SKM-1 treated with dmso at 0.1 percent for 144 hours (cell line): ENCODE measurements at regions not wholly inside any gene's neighbourhood (a gene's known extent, or its start where the extent isn't known, plus 50 kb on each side); places are given as distances from the start of the nearest gene placed in this dataset.
"Not testable (repeated sequence)": the region's sequence is repeated elsewhere in the genome, so short reads cannot be mapped to it uniquely, and the experiment has no call there.

Experiments used
- DNase-seq: peaks from one replicate; lab custom pipeline; 2025; ENCODE audit not compliant: unreplicated experiment; lab: John Stamatoyannopoulos, UW

DNA sequence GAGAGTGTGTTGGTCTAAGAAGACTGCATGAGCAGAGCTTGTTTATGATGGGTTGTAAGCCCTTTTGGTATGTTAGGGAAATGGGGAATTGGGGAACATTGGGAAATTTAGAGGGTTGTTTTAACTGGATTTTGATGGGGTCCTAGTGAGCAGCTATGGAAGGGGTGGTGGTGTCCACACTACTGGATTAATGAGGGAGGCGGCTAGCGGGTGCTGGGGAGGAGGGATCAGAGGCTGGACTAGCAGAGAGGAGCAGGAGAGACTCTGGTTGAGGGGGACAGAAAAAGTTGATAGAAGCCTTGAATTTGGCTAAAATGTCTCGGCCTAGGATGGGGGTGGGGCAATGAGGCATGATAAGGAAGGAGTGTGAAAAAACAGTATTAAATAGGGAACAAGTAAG, 1369.1 kb downstream of the UQCRFS1 start:
- no peak for DNase-seq

DNA sequence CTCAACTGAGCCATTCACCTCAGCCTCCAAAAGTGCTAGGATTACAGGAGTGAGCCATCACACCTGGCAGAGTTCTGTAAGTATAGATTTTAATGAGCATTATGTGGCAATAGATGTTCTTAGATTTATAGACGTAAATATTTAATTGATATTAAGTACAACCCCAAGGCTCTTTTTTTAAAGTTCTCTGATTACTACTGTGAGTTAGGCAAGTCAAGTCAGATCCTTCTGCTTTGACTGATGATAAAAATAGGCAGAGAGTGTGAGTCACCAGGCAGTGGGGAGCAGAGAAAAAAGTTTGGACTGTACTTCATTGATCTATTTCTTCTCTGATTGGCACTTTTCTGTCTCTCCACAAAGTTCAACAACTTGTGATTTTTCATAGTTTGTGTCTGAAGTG, 1379.9 kb downstream of the UQCRFS1 start:
- DNase-seq: no peak

DNA sequence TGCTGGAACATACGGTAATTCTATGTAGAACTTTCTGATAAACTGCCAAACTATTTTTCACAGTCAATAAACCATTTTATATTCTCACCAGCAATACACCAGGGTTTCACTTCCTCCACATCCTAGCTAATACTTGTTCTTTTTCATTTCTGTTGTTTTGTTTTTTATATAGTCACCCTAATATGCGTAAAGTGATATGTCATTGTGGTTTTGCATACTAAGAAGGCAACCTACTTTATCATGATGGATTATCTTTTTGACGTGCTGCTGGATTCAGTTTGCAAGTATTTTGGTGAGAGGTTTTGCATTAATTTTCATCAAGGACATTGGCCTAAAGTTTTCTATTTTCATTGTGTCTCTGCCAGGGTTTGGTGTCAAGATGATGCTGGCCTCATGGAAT, 1384.1 kb downstream of the UQCRFS1 start:
- no peak for DNase-seq

DNA sequence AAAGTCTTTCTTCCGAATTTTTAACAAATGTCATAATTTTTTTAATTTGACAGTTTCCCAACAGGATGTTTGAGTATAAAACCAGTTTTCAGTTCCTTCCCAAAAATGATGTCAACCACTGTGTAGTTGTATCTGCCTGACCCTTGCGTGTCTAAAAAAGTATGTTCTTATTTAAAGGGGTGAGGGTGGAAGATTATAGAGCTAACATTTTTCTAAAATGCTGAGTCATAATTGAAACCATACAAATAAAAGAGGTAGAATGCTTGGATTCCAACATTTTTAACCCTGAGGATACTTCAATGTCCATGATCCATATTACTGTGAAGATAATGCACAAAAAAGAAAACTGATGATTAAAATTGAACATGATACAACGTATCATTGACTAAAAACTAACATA, 1388.8 kb downstream of the UQCRFS1 start:
- DNase-seq: no peak

DNA sequence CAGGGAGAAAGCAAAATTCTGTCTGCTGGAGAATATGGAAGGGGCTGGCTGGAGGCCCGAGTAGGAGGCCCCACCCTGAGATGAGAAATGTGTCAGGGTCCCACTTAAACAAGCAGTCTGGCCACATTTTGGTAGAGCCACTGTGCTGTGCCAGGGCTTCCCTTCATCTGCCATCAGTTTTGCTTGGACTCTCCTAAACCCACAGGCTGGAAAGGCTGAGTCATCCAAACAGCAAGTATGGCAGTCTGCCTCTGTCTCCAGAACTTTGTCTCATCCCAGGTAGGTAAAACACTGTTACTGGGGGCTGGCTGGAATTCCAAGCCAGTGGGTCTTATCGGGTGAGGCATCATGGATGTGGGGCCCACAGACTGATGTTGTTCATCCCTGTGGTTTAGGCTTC, 1390.6 kb downstream of the UQCRFS1 start:
- no peak for DNase-seq

DNA sequence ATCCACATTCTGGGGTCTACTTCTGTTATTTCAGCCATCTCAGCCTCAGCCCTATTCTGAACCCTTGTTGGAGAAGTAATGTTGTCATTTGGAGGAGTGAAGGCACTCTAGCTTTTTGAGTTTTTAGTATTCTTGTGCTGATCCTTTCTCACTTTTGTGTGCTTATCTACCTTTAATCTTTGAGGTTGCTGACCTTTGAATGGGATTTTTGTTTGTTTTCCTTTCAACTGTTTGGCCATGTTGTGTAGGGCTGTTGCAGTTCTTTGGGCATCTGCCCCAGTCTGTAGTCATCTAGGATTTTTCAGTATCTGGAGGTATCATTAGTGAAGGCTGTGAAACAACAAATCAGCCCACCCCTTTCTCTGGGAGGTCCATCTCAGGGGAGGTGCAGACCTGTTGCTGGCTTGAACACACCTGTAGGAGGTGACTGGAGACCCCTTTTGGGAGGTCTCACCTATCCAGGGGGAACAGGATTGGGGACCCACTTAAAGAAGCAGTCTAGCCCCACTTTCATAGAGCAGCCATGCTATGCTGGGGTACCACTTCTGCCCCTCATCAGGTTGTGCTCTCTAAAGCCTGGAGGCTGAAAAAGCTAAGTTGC, 1391.4 kb downstream of the UQCRFS1 start:
- DNase-seq: no peak

DNA sequence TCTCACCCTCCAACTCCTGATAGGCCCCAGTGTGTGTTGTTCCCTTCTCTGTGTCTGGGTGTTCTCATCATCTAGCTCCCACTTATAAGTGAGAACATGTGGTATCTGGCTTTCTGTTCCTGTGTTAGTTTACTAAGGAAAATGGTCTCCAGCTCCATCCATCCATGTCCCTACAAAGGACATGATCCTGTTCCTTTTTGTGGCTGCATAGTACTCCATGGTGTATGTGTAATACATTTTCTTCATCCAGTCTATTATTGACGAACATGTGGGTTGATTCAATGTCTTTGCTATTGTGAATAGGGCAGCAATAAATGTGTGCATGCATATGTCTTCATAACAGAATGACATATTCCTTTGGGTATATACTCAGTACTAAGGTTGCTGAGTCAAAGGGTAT, 1397.0 kb downstream of the UQCRFS1 start:
- no peak for DNase-seq

DNA sequence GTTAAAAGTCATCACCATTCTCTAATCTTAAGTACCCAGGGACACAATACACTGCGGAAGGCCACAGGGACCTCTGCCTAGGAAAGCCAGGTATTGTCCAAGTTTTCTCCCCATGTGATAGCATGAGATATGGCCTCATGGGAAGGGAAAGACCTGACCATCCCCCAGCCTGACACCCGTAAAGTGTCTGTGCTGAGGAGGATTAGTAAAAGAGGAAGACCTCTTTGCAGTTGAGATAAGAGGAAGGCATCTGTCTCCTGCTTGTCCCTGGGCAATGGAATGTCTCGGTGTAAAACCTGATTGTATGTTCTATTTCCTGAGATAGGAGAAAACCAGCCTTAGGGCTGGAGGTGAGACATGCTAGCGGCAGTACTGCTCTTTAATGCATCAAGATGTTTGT, 1398.1 kb downstream of the UQCRFS1 start:
- not testable (repeated sequence) for DNase-seq

DNA sequence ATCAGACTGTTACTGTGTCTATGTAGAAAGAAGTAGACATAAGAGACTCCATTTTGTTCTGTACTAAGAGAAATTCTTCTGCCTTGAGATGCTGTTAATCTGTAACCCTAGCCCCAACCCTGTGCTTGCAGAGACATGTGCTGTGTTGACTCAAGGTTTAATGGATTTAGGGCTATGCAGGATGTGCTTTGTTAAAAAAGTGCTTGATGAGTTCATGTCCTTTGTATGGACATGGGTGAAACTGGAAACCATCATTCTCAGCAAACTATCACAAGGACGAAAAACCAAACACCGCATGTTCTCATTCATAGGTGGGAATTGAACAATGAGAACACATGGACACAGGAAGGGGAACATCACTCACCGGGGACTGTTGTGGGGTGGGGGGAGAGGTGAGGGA, 1398.7 kb downstream of the UQCRFS1 start:
- DNase-seq: not testable (repeated sequence)

DNA sequence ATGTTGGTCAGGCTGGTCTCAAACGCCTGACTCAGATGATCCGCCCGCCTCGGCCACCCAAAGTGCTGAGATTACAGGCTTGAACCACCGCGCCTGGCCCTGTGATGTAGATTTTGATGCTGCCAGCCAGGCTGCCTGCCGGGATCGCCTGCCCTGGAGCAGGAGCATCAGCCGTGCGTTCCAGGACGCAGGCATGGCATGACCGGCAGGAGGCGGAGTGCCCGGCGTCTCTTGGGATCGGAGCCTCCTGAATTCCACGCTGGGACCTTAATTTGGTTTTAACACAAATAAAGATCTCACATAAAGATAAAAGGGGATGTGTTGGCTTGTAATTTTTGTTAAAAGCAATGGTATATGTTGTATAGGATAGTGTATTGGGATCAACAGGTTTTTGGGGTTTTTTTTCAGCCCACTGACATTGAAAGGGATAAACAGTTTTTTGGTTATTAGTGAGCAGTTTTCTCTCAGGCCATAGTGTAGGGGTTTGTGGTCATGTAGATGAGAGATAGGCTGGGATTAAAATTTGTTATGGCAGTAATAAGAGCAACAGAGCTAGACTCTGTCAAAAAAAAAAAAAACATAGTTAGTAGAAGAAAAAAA, 1406.4 kb downstream of the UQCRFS1 start:
- no peak for DNase-seq

DNA sequence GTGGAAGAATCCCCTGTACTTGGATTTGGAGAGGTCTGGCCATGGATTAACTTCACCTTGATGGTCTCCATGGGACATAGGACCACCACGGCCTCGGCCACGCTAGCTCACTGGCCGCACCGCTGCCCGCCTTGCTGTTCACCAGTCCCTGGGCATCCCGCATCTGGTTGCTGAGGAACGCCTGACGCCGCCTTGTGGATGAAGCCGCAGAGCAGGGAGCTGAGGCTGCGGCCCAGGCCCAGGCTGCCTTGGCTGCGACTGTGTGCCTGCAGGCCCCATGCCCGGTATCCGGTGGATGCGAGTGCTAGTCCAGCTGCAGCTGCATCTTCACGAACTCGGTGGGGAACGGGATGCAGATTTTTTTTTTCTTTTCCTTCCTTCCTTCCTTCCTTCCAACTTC, 1407.1 kb downstream of the UQCRFS1 start:
- DNase-seq: no peak

DNA sequence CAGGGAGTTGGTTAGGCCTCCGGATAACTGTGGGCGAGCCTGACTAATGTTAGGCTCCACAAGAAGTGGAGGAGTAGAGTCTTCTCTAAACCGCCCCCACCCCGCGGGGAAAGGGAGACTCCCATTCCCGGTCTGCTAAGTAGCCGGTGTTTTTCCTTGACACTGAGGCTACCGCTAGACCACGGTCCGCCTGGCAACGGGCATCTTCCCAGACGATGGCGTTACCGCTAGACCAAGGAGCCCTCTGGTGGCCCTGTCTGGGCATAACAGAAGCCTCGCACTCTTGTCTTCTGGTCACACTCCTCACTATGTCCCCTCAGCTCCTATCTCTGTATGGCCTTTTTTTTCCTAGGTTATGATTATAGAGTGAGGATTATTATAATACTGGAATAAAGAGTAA, 1410.7 kb downstream of the UQCRFS1 start:
- not testable (repeated sequence) for DNase-seq

DNA sequence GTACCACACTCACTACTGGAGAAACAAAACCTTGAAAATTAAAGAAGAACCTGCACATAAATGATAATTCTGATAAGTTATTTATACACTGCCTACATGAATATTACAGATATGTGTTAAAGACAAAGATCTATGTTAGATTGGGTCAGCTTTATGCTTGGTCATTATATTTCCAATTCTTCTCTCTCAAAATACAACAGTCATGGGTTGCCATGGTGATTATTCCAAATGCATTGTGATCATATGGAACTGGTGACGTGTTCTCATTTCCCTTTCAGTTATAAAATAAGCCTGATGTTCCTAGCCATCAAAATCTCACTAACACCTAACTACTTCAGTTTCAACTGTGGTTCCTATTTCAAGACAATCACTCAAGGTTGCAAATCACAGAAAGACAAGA, 1416.4 kb downstream of the UQCRFS1 start:
- no peak for DNase-seq

DNA sequence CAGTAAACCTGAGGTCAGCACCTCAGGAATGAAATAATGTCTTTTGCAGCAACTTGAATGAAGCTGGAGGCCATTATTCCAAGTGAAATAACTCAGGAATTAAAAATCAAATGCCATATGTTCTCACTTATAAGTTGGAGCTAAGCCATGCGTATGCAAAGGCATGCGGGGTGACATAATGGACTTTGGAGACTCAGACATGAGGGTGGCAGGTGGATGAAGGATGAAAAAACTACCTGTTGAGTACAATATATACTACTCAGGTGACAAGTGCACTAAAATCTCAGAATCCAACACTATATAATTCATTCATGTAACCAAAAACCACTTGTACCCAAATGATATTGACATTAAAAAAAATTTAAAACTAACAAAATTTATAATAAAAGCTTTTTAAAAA, 1416.9 kb downstream of the UQCRFS1 start:
- no peak for DNase-seq

DNA sequence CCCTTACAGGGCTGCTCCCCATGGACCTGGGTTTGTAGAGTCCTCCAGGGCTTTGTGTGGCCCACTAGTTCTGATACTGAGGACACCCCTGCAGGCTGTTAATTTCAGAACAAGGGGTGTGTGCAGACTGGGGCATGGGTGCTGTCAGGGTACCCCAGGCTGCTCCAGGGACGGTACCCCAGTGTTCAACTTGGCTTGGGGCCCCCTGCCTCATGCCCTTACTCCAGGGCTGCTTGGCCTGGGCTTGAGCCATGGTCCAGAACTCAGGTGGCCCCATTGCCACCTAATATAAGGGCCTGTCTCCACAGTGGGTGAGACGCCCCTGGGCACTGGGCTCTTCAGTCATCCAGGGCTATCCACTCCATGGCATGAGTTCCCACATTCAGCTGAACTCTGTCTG, 1417.6 kb downstream of the UQCRFS1 start:
- no peak for DNase-seq

DNA sequence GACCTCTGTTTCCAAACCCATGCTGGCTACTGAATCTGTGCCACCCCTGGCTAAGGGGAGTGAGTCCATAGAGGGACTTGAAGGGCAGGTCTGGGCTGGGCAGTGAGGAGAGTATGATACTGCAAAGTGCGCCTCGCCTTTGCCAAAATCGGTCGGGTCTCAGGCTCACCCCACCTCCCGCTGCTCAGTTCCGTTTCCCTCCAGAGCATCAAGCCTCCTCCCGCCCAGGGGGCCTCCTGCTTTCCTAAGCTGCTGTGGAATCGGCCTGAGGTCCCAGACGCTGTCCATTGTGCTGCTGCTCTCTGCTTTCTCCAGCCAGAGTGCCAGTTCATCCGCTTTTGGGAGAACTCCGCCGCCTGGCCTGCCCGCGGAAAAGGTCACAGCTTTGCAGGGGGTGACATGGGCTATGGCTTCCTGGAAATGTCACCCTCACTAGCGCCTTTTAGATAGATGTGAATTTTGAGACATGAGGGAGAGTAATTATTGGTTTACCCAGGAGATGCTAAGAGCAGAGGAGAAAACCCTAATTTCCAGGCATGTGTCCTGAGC, 1418.4 kb downstream of the UQCRFS1 start:
- DNase-seq: no peak

DNA sequence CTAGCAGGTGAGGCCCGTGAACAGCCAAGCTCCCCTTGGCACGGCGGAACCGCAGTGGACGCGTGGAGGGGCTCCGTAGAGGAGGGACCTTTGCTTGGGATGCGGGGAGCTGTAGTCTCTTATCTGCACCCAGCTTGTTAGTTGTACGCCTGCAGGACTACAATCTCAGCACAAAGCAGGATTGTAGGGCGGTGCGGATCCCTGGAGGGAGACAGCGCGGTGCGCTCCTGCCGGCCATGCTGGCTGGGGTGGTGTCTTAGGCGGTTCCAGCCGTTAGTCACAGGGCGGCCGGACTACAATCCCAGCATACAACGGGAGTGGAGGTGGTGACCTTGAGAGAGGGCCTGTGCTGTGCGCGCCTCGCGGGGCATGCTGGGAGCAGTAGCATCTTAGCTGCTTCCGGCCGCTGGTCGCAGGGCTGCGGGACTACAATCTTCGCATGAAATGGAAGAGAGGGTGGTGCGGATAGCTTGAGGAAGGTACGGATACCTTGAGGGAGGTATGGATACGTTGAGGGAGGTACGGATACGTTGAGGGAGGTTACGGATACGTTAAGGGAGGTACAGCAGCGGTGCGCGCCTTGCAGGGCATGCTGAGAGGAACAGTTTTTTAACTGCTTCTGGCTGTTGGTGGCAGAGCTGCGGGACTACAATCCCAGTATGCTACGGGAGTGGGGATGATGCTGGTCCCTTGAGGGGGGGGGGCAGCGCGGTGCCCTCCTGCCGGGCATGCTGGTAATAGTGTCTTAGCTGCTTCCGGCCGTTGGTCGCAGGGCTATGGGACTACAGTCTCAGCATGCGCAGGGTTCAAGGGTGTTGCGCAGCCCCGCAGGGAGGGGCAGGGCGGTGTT, 1419.1 kb downstream of the UQCRFS1 start:
- peak; percentile 94 for DNase-seq

DNA sequence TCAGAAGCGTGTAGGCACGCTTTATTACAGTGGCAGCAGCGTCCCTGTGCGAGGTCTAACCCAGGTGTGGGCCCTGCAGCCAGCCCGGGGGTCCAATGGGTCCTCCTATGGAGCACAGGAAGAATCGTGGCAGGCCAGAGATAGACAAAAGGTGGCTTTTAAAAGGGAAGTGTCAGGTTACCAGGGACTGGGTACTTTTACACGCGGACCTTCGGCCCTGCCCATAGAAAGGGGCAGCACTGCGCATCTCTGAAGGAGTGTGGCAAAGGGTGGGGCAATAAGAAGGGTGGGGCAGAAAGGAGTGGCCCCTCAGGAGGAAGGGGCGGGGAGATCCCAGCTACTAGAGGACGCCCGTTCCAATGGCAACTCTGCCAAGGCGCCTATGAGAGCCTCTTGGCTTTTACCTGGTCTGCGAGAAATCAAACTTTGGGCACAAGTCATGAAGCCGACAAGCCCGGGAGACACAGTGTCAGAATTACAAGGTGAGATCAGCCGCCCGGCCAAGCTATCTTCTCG, 1419.8 kb downstream of the UQCRFS1 start:
- peak; percentile 91 for DNase-seq

DNA sequence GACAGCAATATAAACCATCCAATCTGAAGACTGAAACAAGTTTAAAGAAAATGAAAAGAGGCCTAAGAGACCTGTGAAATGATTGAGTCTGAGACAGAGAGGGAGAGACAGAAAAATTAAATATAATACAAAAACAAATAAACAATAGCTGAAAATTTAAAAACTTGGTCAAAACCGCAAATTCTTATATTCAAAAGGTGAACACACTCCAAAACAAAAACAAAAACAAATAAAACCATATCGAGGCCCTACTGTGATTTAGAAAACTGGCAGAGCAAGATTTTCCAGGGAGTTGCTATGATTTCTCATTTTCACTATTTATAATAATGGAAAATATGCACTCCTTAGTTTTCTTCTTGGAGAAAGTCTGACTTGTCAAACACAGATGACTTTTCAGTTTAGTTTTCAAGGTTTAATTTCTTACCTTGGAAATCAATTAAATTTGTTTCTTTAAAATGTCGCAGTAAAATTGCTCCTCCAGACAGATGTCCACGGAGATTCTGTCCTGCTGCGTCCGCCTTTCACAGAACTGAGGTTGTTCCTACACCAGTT, 1420.3 kb downstream of the UQCRFS1 start:
- DNase-seq: no peak

DNA sequence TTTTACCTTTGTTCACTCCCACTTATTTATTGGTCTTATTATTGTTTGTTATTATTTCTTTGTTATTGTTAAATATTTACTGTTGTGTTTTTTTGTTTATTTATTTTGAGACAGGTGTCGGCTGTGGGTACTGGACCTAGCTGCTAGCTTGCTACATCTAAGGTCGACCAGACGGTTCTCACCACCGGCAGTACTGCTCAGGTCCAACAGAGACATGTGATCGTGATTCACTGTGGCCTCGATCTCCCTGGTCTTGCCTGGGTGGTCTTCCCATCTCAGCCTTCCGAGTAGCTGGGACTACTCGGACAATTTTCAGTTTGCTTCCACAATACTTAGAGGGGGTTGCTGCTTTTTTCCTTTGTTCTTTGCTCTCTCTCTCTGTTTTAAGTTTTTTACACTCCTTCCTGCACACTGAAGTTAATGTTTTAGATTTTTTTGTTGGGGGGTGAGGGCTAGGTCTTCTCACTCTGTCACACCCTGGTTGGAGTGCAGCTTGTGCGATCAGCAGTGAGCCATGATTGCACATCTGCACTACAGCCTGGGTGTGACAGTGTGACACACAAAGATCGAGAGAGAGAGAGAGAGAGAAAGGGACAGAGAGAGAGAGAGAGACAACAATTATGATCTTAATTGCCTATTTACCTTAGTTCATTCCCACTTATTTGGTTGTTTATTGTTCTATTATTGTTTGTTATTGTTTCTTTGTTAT, 1432.4 kb downstream of the UQCRFS1 start:
- DNase-seq: peak; percentile 49

DNA sequence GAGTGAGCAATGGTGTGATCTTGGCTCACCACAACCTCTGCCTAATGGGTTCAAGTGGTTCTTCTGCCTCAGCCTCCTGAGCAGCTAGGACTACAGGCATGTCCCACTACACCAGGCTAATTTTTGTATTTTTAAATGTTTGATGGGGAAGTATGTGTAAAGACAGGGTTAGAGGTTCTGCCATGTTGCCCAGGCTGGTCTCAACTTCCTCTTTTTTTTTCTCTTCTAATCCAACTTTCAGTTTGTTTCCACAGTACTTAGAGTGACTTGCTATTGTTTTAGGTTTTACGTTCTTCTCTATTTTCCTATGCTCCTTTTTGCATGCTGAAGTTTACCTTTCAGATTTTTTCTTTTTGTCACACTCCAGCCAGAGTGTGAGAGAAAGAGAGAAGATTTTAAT, 1433.0 kb downstream of the UQCRFS1 start:
- peak; percentile 85 for DNase-seq
